GM18951 (cell line): ENCODE measurements at regions not wholly inside any gene's neighbourhood (a gene's known extent, or its start where the extent isn't known, plus 50 kb on each side); places are given as distances from the start of the nearest gene placed in this dataset.
"Not testable (repeated sequence)": the region's sequence is repeated elsewhere in the genome, so short reads cannot be mapped to it uniquely, and the experiment has no call there.

Experiments
- POLR2A ChIP-seq: IDR thresholded peaks from 4 replicates; pipeline ENCODE4 v1.6.1; 2011; ENCODE audit warnings: mild to moderate bottlenecking; ENCODE audit not compliant: insufficient read length, insufficient read depth; ENCODE audit errors: extremely low read depth
- in situ Hi-C: fragments of 300-500 bp; cut with MboI; formaldehyde crosslinking; loops from one replicate; pipeline ENCODE4 v1.12.0; 2022; ENCODE audit warnings: low sequenced_read_pairs, mixed read lengths, inconsistent platforms; ENCODE audit not compliant: unreplicated experiment

- in situ Hi-C loops, result no loop called here
- TF ChIP-seq POLR2A, result no peak
These were observed 200.5 kb upstream of the POU5F2 start for GRCh38 chr5:93941897-93942296.

GRCh38 chr5:93933269-93933668 lies 191.9 kb upstream of the POU5F2 start:
- in situ Hi-C loops, result not testable (repeated sequence)

DNA sequence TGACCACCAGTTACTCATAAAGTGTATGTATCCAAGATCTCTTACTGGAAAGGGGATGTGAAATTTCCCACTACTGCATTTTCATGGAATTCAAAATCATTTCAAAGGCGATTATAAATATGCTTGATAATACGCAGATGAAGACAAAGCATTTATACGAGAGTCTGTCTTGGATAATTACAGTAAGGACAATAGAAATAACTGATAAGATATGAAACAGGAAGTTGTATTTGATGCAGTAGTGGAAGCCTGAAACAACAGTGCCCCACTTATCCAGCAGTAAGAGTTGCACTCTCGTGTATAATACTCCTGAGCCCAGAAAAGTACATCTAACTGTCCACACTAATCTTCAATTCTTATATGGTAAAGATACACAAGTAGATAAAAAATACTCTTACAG lies 188.7 kb upstream of the POU5F2 start:
- in situ Hi-C loops, result no loop called here
- TF ChIP-seq POLR2A, result no peak

- no peak for TF ChIP-seq POLR2A
- in situ Hi-C loops, result no loop called here
These were observed 187.7 kb upstream of the POU5F2 start for GRCh38 chr5:93929131-93929530.

DNA sequence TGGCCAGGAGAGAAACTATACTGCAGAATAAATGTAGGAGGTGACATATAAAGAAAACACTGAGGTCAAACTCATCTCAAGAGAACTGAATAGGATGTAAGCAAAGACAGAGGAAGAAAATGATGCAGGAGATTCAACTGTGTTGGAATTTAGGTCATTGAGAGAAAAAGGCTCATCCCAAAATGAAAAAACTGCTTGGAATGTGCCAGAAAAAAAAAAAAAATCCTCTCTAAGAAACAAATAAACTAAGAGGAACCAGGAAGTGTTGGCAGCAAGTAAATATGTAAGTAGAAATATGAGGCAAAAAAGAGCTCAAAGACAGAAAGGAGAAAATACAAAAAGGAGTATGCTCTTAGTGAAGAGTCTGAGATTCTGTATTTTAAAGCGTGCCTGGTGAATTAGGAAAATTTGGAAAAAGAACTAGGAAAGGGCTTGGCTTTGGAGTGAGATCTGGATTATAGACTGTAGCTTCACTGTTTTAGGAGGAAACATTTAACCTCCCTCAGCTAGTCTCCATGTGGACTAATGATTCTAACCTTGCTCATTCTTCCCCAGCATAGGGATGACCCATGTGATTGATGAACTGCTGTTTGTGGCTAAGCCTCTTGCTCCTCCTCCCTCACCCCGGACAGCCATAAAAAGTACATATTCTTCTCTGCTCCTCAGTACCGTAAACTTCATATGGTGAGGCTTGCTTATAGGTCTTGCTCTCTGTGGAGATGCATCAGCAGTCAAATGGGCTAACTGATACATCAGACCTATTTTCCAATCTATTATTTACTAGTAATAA lies 185.6 kb upstream of the POU5F2 start:
- no peak for TF ChIP-seq POLR2A

DNA sequence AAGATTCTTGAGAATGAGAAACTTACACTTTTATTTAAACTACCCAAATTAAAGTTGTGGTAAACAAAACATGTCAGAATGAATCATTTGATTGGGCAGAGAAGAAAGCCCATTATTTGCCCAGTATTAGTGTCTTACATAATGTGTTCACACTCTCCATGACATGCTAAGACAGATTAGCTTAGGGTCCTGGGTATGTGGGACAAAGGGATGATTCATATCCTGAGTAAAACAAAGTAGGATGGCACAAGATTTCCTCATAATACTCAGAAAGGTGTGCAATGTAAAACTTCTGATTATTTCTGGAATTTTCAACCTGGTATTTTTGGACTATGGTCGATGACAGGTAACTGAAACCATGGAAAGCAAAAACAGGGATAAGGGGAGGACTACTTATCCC lies 183.9 kb upstream of the POU5F2 start:
- in situ Hi-C loops, result no loop called here
- TF ChIP-seq POLR2A, result no peak

More for the DNA sequence above, 185.6 kb upstream of the POU5F2 start:
- in situ Hi-C loops, result no loop called here

- TF ChIP-seq POLR2A, result no peak
- in situ Hi-C loops, result no loop called here
These were observed 183.2 kb upstream of the POU5F2 start for GRCh38 chr5:93924628-93925027.

GRCh38 chr5:93922551-93922950 lies 181.2 kb upstream of the POU5F2 start:
- in situ Hi-C loops, result no loop called here
- no peak for TF ChIP-seq POLR2A

DNA sequence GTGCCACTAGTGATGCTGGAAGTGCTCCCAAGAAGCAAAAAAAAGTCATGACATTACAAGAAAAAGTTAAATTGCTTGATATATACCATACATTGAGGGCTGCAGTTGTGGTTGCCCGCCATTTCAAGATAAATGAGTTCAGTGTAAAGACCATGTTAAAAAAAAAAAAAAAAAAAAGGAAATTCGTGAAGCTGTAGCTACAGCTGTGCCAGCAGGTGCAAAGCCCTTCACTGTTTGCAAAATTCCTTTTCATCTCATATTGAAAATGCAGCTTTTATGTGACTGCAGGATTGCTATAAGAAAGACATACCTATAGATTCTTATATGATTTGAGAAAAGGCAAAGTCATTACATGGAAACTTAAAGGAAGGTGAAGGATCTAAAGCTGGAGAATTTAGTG lies 179.6 kb upstream of the POU5F2 start:
- no peak for TF ChIP-seq POLR2A

DNA sequence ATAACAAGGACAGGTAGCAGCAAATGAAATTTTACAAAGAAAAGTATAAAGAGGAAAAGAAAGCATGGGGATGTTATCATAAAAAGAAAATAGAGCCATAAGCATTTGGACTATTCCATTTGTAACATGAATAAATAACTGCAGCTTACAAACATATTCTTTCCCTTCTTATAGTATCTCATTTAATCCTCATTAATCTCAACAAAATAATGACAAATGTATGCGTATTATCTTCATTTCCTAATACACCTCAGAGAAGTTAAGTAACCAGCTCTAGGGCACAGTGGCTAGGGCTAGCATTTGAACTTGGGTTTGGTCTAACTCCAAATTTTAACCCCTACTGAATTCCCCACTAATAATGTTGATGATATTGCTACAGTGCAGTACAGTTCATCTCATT lies 175.5 kb upstream of the POU5F2 start:
- TF ChIP-seq POLR2A, result no peak
- in situ Hi-C loops, result loop anchor here (10.0 kb wide), 1 partner anchor 332 kb away; the partner anchor contains the start of genes NR2F1 and NR2F1-AS1

More for the DNA sequence above, 179.6 kb upstream of the POU5F2 start:
- in situ Hi-C loops, result no loop called here

GRCh38 chr5:93915142-93915553 lies 173.7 kb upstream of the POU5F2 start:
- no peak for TF ChIP-seq POLR2A

DNA sequence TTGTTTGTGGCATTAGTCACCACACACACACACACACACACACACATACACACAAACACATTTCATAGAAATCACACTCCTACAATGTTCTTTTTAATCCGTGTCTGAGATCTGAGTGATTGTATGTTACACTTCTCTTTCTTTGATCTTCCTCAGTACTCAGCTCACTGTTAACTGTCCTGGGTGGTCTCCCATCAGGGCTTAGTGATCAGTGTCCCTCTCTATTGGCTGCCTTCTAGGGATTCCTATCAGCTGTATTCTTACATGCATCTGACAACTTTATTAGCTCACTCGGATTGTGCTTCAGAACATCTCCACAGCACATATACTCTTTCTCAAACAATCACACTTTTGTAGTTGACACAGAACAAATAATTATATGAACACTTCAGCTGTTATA lies 170.2 kb upstream of the POU5F2 start:
- in situ Hi-C loops, result loop anchor here (10.0 kb wide), 1 partner anchor 327 kb away; the partner anchor contains the start of genes NR2F1 and NR2F1-AS1

More at GRCh38 chr5:93915142-93915553, 173.7 kb upstream of the POU5F2 start:
- in situ Hi-C loops, result loop anchor here (10.0 kb wide), 1 partner anchor 330 kb away; the partner anchor contains the start of genes NR2F1 and NR2F1-AS1

GRCh38 chr5:93909356-93909755 lies 168.0 kb upstream of the POU5F2 start:
- in situ Hi-C loops, result no loop called here
- no peak for TF ChIP-seq POLR2A

More for the DNA sequence above, 170.2 kb upstream of the POU5F2 start:
- TF ChIP-seq POLR2A, result no peak

DNA sequence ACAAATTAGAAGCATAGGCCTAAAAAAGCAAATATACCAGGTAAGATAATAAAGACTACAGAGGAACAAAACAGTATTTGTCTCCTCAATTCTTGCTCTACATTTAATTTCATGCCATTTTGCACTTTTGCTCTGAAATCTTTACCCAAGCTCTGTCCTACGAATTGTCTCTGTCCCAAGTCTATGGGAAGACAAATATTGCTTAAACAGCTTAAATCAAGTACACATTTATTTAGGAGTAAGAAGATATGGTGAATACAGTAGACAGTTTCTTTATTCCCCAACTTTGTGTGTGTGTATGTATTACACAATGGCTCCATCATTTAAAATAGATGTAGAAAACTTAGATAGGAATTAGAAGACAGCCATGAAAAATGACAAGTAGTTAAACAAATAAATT lies 163.5 kb upstream of the POU5F2 start:
- in situ Hi-C loops, result no loop called here
- no peak for TF ChIP-seq POLR2A
